Neural progenitor cell (in vitro differentiated cells): ENCODE measurements at regions not wholly inside any gene's neighbourhood (a gene's known extent, or its start where the extent isn't known, plus 50 kb on each side); places are given as distances from the start of the nearest gene placed in this dataset.

Experiments used
- CTCF ChIP-seq: fragments of 200-600 bp; sonication (generic); IDR thresholded peaks from 2 replicates; pipeline ENCODE4 v1.5.1; 2017; ENCODE audit warnings: antibody characterized with exemption, mild to moderate bottlenecking
- EZH2 ChIP-seq: fragments of 200-600 bp; sonication (generic); IDR thresholded peaks from 2 replicates; pipeline ENCODE4 v1.6.1; 2017; ENCODE audit warnings: antibody characterized with exemption, mild to moderate bottlenecking, moderate library complexity
- EZH2phosphoT487 ChIP-seq: fragments of 200-600 bp; sonication (generic); IDR thresholded peaks from 2 replicates; pipeline ENCODE4 v1.6.1; 2017; ENCODE audit warnings: antibody characterized with exemption

- TF ChIP-seq CTCF (no peak), EZH2phosphoT487 (no peak), EZH2 (no peak)
Measured at GRCh38 chr14:22358726-22359125, 230.3 kb downstream of the DAD1 start.
